Transverse colon (tissue), 4 donors: ENCODE measurements at regions not wholly inside any gene's neighbourhood (a gene's known extent, or its start where the extent isn't known, plus 50 kb on each side); places are given as distances from the start of the nearest gene placed in this dataset.

Source experiments
- EP300 ChIP-seq: sonication (generic); formaldehyde crosslinking; IDR thresholded peaks from one replicate; pipeline ENCODE4 v1.6.1; 2017; ENCODE audit warnings: antibody characterized with exemption, low read depth
- POLR2A ChIP-seq: fragments of 450-650 bp; IDR thresholded peaks from one replicate; pipeline ENCODE4 v1.6.1; 2016; ENCODE audit warnings: antibody characterized with exemption, mild to moderate bottlenecking, moderate library complexity
- POLR2AphosphoS5 ChIP-seq, 3 donors: sonication (generic); formaldehyde crosslinking; IDR thresholded peaks; one replicate each; pipeline ENCODE4 v1.6.1; 2016; ENCODE audit warnings: antibody characterized with exemption in 3 of 3
- TF ChIP-seq, protein P1 (sequence below), 5 experiments: fragments of 200-600 bp in 3 of 5; fragments of 450-650 bp in 2 of 5; sonication (generic) in 3 of 5; IDR thresholded peaks; 1 replicate in 2 of 5; 2 replicates in 3 of 5; pipeline ENCODE4 v1.5.1; 2016 to 2017; ENCODE audit warnings: antibody characterized with exemption in 5 of 5, inconsistent platforms in 3 of 5, mild to moderate bottlenecking in 2 of 5, moderate library complexity in 1 of 5

- TF ChIP-seq, protein P1, sequence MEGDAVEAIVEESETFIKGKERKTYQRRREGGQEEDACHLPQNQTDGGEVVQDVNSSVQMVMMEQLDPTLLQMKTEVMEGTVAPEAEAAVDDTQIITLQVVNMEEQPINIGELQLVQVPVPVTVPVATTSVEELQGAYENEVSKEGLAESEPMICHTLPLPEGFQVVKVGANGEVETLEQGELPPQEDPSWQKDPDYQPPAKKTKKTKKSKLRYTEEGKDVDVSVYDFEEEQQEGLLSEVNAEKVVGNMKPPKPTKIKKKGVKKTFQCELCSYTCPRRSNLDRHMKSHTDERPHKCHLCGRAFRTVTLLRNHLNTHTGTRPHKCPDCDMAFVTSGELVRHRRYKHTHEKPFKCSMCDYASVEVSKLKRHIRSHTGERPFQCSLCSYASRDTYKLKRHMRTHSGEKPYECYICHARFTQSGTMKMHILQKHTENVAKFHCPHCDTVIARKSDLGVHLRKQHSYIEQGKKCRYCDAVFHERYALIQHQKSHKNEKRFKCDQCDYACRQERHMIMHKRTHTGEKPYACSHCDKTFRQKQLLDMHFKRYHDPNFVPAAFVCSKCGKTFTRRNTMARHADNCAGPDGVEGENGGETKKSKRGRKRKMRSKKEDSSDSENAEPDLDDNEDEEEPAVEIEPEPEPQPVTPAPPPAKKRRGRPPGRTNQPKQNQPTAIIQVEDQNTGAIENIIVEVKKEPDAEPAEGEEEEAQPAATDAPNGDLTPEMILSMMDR (IDR thresholded peaks at IDR 0.05): no peak
- TF ChIP-seq POLR2AphosphoS5 (IDR thresholded peaks at IDR 0.05) (no peak), POLR2A (no peak), EP300 (no peak)
Measured at GRCh38 chr3:168998792-168999191, 664.7 kb downstream of the MECOM start.
